ENCODE measurements at regions not wholly inside any gene's neighbourhood (a gene's known extent, or its start where the extent isn't known, plus 50 kb on each side); places are given as distances from the start of the nearest gene placed in this dataset.

DNA sequence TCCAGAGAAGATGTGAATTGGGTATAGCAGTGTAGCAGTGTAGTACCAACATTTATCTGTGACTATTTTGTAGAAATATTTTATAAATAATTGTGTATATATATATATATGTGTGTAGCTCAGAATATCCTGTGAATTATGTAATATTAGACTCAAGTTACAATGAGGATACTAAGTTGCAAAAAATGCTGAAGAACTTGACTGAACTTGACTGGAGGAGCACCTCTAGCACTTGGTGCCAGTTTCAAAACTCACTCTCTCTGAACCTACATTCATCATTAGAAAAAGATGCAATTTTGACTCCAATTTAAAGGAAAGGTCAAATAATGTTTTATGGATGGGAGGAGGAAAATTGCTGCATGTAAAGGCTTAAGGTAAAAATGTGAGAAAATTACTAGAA is 285.7 kb upstream of the LMO3 start:
- H3K4me3 ChIP-seq = no peak overlapping the region
- no peaks in the 10 kb centered on the region for H3K4me1 ChIP-seq
- no peak for TF ChIP-seq EP300 (IDR thresholded peaks at IDR 0.05)
- no peak overlapping the region for H3K27ac ChIP-seq (replicated peaks in 1 of 4)
- peaks cover 0 to 5% (median 2%) of the 10 kb centered on the region in 4 donors for H3K9me3 ChIP-seq
- intact Hi-C loops (cut with DNase I) = no loop called here
- no peaks in the 10 kb centered on the region for H3K27me3 ChIP-seq
- DNase-seq (ENCODE audit: extremely low spot score) = no peak
- H3K36me3 ChIP-seq = no peaks in the 10 kb centered on the region

GRCh38 chr12:16884819-16885218 is 278.9 kb upstream of the LMO3 start:
- Histone ChIP-seq H3K36me3 (no peaks in the 10 kb centered on the region), H3K4me1 (peaks cover 0 to 5% (median 0%) of the 10 kb centered on the region in 4 donors), H3K4me3 (no peak overlapping the region), H3K27me3 (no peaks in the 10 kb centered on the region), H3K27ac (replicated peaks in 1 of 4) (no peak overlapping the region), H3K9me3 (peaks cover 0 to 5% (median 2%) of the 10 kb centered on the region in 4 donors)
- intact Hi-C loops (cut with DNase I) = no loop called here
- 99% methylated on average over 2 of the region's 2 CpGs for WGBS
- TF ChIP-seq EP300 (IDR thresholded peaks at IDR 0.05) = no peak
- DNase-seq (ENCODE audit: extremely low spot score) = no peak

- WGBS = 94% methylated on average over 1 of the region's 1 CpG
- TF ChIP-seq POLR2A (IDR thresholded peaks at IDR 0.05; ENCODE audit: low read depth) (no peak), EP300 (IDR thresholded peaks at IDR 0.05) (no peak), POLR2AphosphoS5 (IDR thresholded peaks at IDR 0.05) (no peak), CTCF (IDR thresholded peaks at IDR 0.05) (no peak)
- Histone ChIP-seq H3K27ac (replicated peaks in 1 of 4) (no peak overlapping the region), H3K36me3 (no peaks in the 10 kb centered on the region), H3K4me1 (peaks cover 0 to 5% (median 0%) of the 10 kb centered on the region in 4 donors), H3K9me3 (no peaks in the 10 kb centered on the region), H3K4me3 (no peak overlapping the region), H3K27me3 (no peaks in the 10 kb centered on the region)
- DNase-seq (ENCODE audit: extremely low spot score) = no peak
- intact Hi-C loops (cut with DNase I) = no loop called here
Observed at GRCh38 chr12:16884056-16884455, 278.1 kb upstream of the LMO3 start.

- no peak overlapping the region for H3K27ac ChIP-seq (replicated peaks in 1 of 4)
- peaks cover 0 to 5% (median 0%) of the 10 kb centered on the region in 4 donors for H3K4me1 ChIP-seq
- H3K9me3 ChIP-seq = no peaks in the 10 kb centered on the region
- DNase-seq (ENCODE audit: extremely low spot score) = no peak
- TF ChIP-seq CTCF (IDR thresholded peaks at IDR 0.05) (no peak), EP300 (IDR thresholded peaks at IDR 0.05) (no peak), POLR2A (IDR thresholded peaks at IDR 0.05; ENCODE audit: low read depth) (no peak), POLR2AphosphoS5 (IDR thresholded peaks at IDR 0.05) (no peak)
- 88% methylated on average over 4 of the region's 4 CpGs for WGBS
- no peaks in the 10 kb centered on the region for H3K36me3 ChIP-seq
- no peaks in the 10 kb centered on the region for H3K27me3 ChIP-seq
- intact Hi-C loops (cut with DNase I) = no loop called here
- H3K4me3 ChIP-seq = no peak overlapping the region
Observed at GRCh38 chr12:16881986-16882570, 276.1 kb upstream of the LMO3 start.

DNA sequence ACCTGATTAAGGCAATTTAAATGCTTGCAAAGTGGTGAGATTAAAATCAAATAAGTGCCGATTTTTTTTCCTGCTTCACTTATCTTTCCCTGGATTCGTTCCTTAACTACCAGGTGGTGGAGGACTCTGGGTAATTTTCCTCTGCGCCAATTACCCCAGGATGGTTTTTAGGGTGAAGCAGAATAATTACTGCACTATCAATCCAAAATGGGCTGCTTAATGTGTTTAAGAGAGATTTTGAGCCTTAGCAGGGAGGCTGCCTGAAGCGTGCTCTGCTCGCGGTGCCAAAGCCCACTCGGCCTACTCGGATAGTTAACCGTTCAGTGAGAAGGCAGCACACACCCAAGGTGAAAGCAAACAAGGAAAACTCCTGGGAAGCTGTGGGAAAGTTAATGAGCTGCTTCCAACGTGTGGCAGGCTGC is 274.9 kb upstream of the LMO3 start:
- WGBS = 40% methylated on average over 10 of the region's 10 CpGs
- intact Hi-C loops (cut with DNase I) = no loop called here

More for the DNA sequence above, 274.9 kb upstream of the LMO3 start:
- Histone ChIP-seq H3K9me3 (no peaks in the 10 kb centered on the region), H3K27ac (replicated peaks in 1 of 4) (no peak overlapping the region), H3K4me3 (peak overlapping the region; percentile 2 to 33 (median 8)), H3K36me3 (no peaks in the 10 kb centered on the region), H3K27me3 (no peaks in the 10 kb centered on the region), H3K4me1 (peaks cover 0 to 5% (median 0%) of the 10 kb centered on the region in 4 donors)
- no peak for DNase-seq (ENCODE audit: extremely low spot score)
- TF ChIP-seq POLR2A (IDR thresholded peaks at IDR 0.05; ENCODE audit: low read depth) (no peak), CTCF (IDR thresholded peaks at IDR 0.05) (no peak), POLR2AphosphoS5 (IDR thresholded peaks at IDR 0.05) (no peak), EP300 (IDR thresholded peaks at IDR 0.05) (no peak)
